GM21529 (cell line): ENCODE measurements at regions not wholly inside any gene's neighbourhood (a gene's known extent, or its start where the extent isn't known, plus 50 kb on each side); places are given as distances from the start of the nearest gene placed in this dataset.
"Not testable (repeated sequence)": the region's sequence is repeated elsewhere in the genome, so short reads cannot be mapped to it uniquely, and the experiment has no call there.

Experiments
- ATAC-seq: cut with Tn5 transposase; IDR thresholded peaks from one replicate; pipeline ENCODE4 v1.9.1; 2021; ENCODE audit not compliant: unreplicated experiment

GRCh38 chr11:114928260-114928870, 250.0 kb downstream of the NXPE2 start:
- ATAC-seq, result no peak

DNA sequence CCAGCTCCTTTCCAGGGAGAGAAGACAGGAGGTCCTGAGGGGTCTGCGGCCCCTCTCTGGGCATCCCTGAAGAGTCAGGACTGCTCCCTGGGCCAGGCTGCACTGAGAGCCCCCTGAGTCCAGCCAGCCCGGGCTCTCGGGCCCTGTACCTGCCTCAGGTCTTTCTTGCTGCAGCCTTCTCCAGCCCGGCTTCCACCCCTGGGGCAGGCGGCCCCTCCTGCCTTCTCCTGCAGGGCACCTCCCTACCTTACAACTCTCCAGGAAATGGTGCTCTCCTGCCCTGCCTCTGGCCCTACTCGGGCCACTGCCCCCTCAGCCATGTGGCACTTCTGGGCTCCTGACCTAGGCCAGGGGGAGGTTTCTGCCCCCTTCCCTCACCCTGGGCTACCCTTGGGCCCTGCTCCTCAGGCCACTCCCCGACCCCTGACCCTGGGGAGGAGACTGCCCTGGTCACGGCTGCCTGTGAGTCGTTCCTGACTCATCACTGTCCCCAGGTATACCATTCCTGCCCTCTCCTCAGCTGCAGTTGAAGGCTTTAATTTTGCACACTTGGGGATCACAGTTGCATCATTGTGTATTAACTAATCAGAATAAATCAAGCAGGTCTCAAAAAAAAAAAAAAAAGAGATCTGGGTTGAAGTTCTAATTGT, 251.1 kb downstream of the NXPE2 start:
- no peak for ATAC-seq

DNA sequence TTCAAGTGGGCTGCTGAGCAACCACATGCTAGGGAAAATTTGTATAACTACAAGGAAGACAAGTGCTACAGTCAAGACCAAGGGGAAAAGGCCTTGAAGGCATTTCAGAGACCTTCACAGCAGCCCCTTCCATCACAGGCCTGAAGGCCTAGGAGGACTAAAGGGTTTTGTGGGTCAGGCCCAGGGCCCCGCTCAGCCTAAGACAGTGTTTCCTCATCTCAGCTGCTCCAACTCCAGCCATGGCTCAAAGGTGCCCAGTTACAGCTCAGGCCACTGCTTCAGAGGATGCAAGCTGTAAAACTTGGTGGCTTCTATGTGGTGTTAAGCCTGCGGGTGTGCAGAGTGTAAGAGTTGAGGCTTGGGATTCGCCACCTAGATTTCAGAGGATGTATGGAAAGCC, 260.5 kb downstream of the NXPE2 start:
- no peak for ATAC-seq

- no peak for ATAC-seq
These were observed 263.9 kb downstream of the NXPE2 start for GRCh38 chr11:114942207-114942606.

GRCh38 chr11:114949614-114950351, 271.5 kb downstream of the NXPE2 start:
- no peak for ATAC-seq

GRCh38 chr11:114953039-114953438, 274.7 kb downstream of the NXPE2 start:
- ATAC-seq, result no peak

GRCh38 chr11:114955923-114956322, 277.6 kb downstream of the NXPE2 start:
- ATAC-seq, result no peak

DNA sequence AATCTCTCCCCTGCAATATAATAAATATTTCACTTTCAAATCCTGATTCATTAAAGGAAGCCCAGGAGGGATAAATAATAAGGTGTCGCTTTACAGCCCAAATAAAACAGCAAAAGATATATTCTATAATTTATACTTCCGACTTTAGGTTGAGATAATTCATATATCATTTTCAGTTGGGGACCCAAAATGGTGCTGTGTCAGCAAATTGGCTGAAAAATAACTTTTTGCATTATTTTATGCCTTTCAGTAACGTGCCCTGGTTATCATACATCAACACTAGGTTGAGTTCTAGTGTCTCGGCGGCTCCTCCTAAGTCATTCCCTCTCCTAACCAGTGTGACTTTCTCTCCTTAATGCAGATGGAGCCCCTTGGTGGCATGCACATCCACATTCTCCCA, 278.2 kb downstream of the NXPE2 start:
- no peak for ATAC-seq

DNA sequence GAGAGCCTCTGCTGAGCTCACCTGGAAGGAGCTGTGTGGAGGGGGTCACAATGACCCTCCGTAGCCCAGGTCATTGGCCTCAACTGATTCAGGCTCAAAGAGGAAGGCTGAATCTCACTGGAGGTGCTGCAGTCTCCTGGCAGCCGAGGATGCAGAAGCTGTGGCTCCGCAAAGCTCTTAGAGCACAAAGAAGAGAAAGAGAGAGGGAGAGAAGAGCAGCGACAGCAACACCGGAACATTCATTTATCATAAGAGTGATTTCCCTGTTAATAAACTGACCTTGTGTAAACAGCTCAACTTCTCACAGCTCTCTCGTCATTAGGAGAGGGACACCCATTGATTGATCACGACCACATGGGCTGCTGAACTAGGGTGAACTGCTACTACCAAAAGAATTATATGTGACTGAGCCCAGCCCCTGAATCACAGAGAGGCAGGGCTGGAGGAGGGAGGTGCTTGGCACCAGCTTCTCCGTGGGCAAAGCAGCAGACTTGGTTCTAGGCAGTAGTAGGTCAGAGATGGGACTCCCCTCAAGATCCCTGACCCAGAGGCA, 281.7 kb downstream of the NXPE2 start:
- no peak for ATAC-seq

GRCh38 chr11:114960819-114961218, 282.5 kb downstream of the NXPE2 start:
- ATAC-seq, result not testable (repeated sequence)

- no peak for ATAC-seq
These were observed 286.4 kb downstream of the NXPE2 start for GRCh38 chr11:114964676-114965214.

GRCh38 chr11:114970927-114971645, 292.8 kb downstream of the NXPE2 start:
- ATAC-seq, result no peak

DNA sequence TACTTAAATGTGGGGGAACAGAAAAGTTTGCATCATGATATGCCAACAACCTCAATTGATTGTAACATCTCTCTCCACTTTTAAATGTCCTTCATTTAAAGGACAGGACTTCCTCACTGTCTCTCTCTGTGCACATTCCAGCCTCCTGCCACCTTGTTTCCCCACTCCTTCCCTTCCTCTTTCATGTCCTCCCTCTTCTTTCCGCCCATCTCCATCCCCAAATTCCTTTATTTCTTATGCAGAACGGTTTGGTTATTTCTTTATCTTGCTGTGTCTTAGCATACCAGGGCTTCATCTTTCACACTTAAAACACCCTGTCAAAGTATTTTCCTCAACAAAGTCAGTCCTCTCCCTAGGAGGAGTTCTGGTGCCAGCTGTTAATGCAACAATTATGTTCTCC, 293.8 kb downstream of the NXPE2 start:
- no peak for ATAC-seq

- ATAC-seq, result no peak
These were observed 299.3 kb downstream of the NXPE2 start for GRCh38 chr11:114977651-114978050.

DNA sequence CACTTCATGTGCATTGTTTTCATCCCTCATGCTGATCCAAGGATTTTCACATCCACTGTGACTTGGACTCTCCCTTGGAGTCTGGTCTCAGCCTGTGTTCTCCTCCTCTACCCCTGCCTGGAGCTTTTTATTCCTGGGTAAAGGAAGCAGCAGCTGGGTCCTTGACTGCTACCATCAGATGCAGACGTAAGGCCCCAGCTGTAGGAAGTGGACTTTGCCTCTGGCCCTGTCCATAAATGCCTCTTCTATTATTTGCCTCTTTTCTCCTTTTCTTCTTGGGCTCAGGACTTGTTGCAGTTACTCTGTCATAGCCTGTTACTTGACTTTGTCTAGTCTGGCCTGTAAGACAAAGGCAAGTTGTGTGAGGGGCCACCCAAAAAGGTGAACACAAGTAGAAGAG, 303.8 kb downstream of the NXPE2 start:
- ATAC-seq, result no peak

DNA sequence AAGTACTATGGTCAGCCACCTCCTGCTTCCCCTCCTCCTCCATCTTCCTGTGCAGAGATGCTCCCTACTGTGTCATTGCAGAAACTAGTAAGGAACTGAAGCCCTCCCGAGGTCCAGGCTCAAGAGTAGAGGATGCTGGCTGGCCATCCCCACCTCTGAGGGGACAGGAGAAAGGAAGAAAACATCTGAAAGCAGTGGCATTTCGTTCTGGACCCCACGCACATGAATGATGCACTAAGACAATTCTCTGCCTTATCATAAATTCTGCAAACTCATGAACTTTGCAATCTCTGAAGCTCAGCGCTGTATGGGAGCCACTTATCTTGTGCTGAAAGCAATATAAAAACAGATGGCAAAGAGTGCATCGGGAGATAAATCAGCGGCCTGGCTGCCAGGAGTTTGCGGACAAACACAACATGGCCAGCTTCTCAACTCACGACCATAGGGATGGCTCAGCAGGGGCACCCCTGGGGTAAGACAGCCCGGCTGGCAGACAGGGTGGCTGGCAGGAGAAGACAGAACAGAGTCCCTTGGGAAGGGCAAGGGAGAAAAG, 306.4 kb downstream of the NXPE2 start:
- ATAC-seq, result no peak

DNA sequence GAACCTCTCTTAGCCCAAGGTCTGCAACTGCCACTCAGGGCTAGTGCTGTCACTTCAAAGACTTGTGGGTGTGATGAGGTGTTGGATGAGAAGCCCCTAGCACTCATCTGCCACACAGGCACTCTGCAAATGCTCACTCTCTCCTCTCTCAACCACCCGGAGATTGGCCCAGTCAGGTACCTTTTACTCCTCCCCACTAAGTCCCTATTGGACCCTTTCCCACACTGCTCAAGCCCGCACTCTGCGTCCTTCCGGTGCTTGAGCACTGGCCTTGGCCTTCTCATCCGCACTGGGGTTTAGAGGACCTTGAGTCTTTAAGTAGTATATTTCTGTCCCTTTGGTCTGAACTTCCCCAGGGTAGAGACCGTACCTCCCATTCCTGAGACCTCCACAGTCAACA, 308.0 kb downstream of the NXPE2 start:
- ATAC-seq, result no peak

GRCh38 chr11:114987186-114987760, 308.9 kb downstream of the NXPE2 start:
- ATAC-seq, result no peak

DNA sequence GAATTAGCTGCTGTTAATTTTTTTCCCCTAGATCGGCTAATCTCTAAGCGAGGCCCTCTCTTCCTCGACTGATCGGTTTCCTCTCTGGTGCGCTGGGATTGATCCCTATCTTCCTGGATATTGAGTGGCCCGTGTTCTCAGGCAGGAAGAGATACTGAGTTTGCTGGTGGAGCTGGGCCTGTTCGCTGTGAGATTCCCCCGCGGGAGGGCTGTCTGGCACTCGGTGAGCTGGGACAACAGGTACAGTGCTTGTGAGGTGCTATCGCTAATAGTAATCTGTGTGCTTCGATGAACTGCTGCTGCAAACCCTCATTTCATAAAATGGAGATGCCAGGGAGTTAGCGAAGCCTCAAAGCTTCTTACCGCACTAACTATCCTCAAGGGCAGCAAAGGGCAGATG, 310.3 kb downstream of the NXPE2 start:
- no peak for ATAC-seq

GRCh38 chr11:114989536-114989935, 311.2 kb downstream of the NXPE2 start:
- ATAC-seq, result no peak
